HepG2 (cell line): ENCODE measurements at regions not wholly inside any gene's neighbourhood (a gene's known extent, or its start where the extent isn't known, plus 50 kb on each side); places are given as distances from the start of the nearest gene placed in this dataset.

Experiments used
- CBFB ChIP-seq: sonication (generic); formaldehyde crosslinking; IDR thresholded peaks from 2 replicates; pipeline ENCODE4 v1.4.0; 2020; ENCODE audit warnings: missing genetic modification reagents
- GABPB1 ChIP-seq: IDR thresholded peaks from 2 replicates; pipeline ENCODE4 v1.6.1; 2016; ENCODE audit warnings: mild to moderate bottlenecking, missing genetic modification reagents, moderate library complexity, missing compliant biosample characterization
- SMC3 ChIP-seq: IDR thresholded peaks from 2 replicates; pipeline ENCODE4 v1.6.1; 2011; ENCODE audit warnings: low read length, improper control_type of control experiment
- STAT5B ChIP-seq: sonication (generic); formaldehyde crosslinking; IDR thresholded peaks from 2 replicates; pipeline ENCODE4 v1.4.0; 2020; ENCODE audit warnings: missing genetic modification reagents
- ZNF296 ChIP-seq: sonication (generic); formaldehyde crosslinking; conservative IDR thresholded peaks from 2 replicates; pipeline ENCODE4 v1.5.0; 2020; ENCODE audit warnings: mild to moderate bottlenecking, missing genetic modification reagents
- ZNF879 ChIP-seq: sonication (generic); formaldehyde crosslinking; IDR thresholded peaks from 2 replicates; pipeline ENCODE4 v1.8.1; 2023; ENCODE audit warnings: missing genetic modification reagents
- TF ChIP-seq, protein P1 (sequence below): sonication (generic); formaldehyde crosslinking; IDR thresholded peaks from 2 replicates; pipeline ENCODE4 v1.4.0; 2020; ENCODE audit warnings: missing genetic modification reagents
- TF ChIP-seq, protein P2 (sequence below): fragments of 450-650 bp; IDR thresholded peaks from 2 replicates; pipeline ENCODE4 v1.6.1; 2017
- TF ChIP-seq, protein P3 (sequence below): IDR thresholded peaks from 2 replicates; pipeline ENCODE4 v1.6.1; 2012; ENCODE audit warnings: low read depth, low read length, improper control_type of control experiment
- TF ChIP-seq, protein P4 (sequence below), 2 experiments: sonication (generic) in 1 of 2; formaldehyde crosslinking in 1 of 2; IDR thresholded peaks; 2 replicates each; pipeline versions ENCODE4 v1.5.1 to v1.6.1; 2011 to 2020; ENCODE audit warnings: borderline replicate concordance in 1 of 2, low read depth in 1 of 2, low read length in 1 of 2, mild to moderate bottlenecking in 1 of 2, missing genetic modification reagents in 1 of 2, moderate library complexity in 1 of 2
- TF ChIP-seq, protein P5 (sequence below): sonication (generic); formaldehyde crosslinking; IDR thresholded peaks from 2 replicates; pipeline ENCODE4 v1.9.0; 2021; ENCODE audit warnings: mild to moderate bottlenecking, missing genetic modification reagents

DNA sequence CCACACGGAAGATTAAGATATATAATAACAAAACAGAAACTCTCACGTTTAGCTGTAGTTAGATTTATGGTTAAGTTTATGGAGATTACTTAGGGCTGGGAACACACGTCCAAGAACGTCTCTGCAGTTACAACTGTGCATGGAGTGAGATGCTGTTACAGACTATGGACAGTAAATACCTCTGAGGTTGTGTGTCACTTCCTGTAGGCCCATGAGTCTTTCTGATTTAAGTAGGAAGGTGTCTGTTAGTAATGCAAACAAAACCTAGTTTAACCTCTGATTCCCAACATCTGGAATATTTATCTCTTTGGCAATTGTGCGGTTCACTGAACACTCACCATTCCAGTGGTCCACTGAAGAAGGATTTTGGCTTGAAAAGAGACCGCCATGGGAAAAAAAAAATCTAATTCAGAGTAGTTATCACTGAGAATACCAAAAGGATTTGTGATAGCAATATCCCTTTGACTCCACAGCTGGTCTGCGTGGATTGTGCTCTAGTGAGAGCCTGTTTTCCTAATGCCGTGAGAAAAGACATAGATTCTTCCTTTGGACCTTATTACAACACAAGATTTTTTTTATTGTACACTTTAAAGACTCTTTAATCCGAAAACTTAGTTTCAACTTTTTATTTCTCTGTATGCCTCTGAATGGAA is 478.2 kb upstream of the CITED2 start (continued):
- TF ChIP-seq, protein P1, sequence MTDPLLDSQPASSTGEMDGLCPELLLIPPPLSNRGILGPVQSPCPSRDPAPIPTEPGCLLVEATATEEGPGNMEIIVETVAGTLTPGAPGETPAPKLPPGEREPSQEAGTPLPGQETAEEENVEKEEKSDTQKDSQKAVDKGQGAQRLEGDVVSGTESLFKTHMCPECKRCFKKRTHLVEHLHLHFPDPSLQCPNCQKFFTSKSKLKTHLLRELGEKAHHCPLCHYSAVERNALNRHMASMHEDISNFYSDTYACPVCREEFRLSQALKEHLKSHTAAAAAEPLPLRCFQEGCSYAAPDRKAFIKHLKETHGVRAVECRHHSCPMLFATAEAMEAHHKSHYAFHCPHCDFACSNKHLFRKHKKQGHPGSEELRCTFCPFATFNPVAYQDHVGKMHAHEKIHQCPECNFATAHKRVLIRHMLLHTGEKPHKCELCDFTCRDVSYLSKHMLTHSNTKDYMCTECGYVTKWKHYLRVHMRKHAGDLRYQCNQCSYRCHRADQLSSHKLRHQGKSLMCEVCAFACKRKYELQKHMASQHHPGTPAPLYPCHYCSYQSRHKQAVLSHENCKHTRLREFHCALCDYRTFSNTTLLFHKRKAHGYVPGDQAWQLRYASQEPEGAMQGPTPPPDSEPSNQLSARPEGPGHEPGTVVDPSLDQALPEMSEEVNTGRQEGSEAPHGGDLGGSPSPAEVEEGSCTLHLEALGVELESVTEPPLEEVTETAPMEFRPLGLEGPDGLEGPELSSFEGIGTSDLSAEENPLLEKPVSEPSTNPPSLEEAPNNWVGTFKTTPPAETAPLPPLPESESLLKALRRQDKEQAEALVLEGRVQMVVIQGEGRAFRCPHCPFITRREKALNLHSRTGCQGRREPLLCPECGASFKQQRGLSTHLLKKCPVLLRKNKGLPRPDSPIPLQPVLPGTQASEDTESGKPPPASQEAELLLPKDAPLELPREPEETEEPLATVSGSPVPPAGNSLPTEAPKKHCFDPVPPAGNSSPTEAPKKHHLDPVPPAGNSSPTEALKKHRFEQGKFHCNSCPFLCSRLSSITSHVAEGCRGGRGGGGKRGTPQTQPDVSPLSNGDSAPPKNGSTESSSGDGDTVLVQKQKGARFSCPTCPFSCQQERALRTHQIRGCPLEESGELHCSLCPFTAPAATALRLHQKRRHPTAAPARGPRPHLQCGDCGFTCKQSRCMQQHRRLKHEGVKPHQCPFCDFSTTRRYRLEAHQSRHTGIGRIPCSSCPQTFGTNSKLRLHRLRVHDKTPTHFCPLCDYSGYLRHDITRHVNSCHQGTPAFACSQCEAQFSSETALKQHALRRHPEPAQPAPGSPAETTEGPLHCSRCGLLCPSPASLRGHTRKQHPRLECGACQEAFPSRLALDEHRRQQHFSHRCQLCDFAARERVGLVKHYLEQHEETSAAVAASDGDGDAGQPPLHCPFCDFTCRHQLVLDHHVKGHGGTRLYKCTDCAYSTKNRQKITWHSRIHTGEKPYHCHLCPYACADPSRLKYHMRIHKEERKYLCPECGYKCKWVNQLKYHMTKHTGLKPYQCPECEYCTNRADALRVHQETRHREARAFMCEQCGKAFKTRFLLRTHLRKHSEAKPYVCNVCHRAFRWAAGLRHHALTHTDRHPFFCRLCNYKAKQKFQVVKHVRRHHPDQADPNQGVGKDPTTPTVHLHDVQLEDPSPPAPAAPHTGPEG (CRISPR knock-in tag), result no peak
- TF ChIP-seq, protein P2, sequence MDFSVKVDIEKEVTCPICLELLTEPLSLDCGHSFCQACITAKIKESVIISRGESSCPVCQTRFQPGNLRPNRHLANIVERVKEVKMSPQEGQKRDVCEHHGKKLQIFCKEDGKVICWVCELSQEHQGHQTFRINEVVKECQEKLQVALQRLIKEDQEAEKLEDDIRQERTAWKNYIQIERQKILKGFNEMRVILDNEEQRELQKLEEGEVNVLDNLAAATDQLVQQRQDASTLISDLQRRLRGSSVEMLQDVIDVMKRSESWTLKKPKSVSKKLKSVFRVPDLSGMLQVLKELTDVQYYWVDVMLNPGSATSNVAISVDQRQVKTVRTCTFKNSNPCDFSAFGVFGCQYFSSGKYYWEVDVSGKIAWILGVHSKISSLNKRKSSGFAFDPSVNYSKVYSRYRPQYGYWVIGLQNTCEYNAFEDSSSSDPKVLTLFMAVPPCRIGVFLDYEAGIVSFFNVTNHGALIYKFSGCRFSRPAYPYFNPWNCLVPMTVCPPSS, result no peak
- TF ChIP-seq ZNF879 (CRISPR knock-in tag), result no peak
- TF ChIP-seq, protein P3, sequence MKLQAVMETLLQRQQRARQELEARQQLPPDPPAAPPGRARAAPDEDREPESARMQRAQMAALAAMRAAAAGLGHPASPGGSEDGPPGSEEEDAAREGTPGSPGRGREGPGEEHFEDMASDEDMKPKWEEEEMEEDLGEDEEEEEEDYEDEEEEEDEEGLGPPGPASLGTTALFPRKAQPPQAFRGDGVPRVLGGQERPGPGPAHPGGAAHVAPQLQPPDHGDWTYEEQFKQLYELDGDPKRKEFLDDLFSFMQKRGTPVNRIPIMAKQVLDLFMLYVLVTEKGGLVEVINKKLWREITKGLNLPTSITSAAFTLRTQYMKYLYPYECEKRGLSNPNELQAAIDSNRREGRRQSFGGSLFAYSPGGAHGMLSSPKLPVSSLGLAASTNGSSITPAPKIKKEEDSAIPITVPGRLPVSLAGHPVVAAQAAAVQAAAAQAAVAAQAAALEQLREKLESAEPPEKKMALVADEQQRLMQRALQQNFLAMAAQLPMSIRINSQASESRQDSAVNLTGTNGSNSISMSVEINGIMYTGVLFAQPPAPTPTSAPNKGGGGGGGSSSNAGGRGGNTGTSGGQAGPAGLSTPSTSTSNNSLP, result no peak
- TF ChIP-seq STAT5B (CRISPR knock-in tag), result no peak
- TF ChIP-seq, protein P4, sequence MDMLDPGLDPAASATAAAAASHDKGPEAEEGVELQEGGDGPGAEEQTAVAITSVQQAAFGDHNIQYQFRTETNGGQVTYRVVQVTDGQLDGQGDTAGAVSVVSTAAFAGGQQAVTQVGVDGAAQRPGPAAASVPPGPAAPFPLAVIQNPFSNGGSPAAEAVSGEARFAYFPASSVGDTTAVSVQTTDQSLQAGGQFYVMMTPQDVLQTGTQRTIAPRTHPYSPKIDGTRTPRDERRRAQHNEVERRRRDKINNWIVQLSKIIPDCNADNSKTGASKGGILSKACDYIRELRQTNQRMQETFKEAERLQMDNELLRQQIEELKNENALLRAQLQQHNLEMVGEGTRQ (IDR thresholded peaks at IDR 0.05; ENCODE audit: low read depth, low read length), result no peak
- TF ChIP-seq, protein P4 (CRISPR knock-in tag; IDR thresholded peaks at IDR 0.05; ENCODE audit: borderline replicate concordance), result no peak
- TF ChIP-seq SMC3, result no peak
- TF ChIP-seq ZNF296 (CRISPR knock-in tag), result no peak
- TF ChIP-seq, protein P5, sequence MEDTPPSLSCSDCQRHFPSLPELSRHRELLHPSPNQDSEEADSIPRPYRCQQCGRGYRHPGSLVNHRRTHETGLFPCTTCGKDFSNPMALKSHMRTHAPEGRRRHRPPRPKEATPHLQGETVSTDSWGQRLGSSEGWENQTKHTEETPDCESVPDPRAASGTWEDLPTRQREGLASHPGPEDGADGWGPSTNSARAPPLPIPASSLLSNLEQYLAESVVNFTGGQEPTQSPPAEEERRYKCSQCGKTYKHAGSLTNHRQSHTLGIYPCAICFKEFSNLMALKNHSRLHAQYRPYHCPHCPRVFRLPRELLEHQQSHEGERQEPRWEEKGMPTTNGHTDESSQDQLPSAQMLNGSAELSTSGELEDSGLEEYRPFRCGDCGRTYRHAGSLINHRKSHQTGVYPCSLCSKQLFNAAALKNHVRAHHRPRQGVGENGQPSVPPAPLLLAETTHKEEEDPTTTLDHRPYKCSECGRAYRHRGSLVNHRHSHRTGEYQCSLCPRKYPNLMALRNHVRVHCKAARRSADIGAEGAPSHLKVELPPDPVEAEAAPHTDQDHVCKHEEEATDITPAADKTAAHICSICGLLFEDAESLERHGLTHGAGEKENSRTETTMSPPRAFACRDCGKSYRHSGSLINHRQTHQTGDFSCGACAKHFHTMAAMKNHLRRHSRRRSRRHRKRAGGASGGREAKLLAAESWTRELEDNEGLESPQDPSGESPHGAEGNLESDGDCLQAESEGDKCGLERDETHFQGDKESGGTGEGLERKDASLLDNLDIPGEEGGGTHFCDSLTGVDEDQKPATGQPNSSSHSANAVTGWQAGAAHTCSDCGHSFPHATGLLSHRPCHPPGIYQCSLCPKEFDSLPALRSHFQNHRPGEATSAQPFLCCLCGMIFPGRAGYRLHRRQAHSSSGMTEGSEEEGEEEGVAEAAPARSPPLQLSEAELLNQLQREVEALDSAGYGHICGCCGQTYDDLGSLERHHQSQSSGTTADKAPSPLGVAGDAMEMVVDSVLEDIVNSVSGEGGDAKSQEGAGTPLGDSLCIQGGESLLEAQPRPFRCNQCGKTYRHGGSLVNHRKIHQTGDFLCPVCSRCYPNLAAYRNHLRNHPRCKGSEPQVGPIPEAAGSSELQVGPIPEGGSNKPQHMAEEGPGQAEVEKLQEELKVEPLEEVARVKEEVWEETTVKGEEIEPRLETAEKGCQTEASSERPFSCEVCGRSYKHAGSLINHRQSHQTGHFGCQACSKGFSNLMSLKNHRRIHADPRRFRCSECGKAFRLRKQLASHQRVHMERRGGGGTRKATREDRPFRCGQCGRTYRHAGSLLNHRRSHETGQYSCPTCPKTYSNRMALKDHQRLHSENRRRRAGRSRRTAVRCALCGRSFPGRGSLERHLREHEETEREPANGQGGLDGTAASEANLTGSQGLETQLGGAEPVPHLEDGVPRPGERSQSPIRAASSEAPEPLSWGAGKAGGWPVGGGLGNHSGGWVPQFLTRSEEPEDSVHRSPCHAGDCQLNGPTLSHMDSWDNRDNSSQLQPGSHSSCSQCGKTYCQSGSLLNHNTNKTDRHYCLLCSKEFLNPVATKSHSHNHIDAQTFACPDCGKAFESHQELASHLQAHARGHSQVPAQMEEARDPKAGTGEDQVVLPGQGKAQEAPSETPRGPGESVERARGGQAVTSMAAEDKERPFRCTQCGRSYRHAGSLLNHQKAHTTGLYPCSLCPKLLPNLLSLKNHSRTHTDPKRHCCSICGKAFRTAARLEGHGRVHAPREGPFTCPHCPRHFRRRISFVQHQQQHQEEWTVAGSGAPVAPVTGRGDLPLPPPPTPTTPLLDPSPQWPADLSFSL (CRISPR knock-in tag), result no peak
- TF ChIP-seq GABPB1 (CRISPR knock-in tag), result peak; percentile 47; the same call in 1 of the 2 replicates
- TF ChIP-seq CBFB (CRISPR knock-in tag), result no peak
